HUES48 (cell line): ENCODE measurements at regions not wholly inside any gene's neighbourhood (a gene's known extent, or its start where the extent isn't known, plus 50 kb on each side); places are given as distances from the start of the nearest gene placed in this dataset.

Experiments used
- H3K27ac ChIP-seq: one replicate; pipeline ENCODE4 v1.7.0; 2013; ENCODE audit warnings: low read depth, low read length, inconsistent platforms
- H3K27me3 ChIP-seq: 2 replicates; pipeline ENCODE4 v1.6.1; 2013; ENCODE audit warnings: mild to moderate bottlenecking, low read length; ENCODE audit not compliant: control insufficient read depth, insufficient read depth
- H3K36me3 ChIP-seq: 2 replicates; pipeline ENCODE4 v1.6.1; 2013; ENCODE audit warnings: low read length; ENCODE audit not compliant: control insufficient read depth, insufficient read depth
- H3K4me1 ChIP-seq: 2 replicates; pipeline ENCODE4 v1.6.1; 2013; ENCODE audit warnings: mild to moderate bottlenecking, low read length; ENCODE audit not compliant: control insufficient read depth, insufficient read depth
- H3K4me3 ChIP-seq: 2 replicates; pipeline ENCODE4 v1.5.1; 2013; ENCODE audit warnings: mild to moderate bottlenecking, low read depth, low read length
- H3K9ac ChIP-seq: 2 replicates; pipeline ENCODE4 v1.6.1; 2013; ENCODE audit warnings: mild to moderate bottlenecking, low read depth, low read length, moderate library complexity
- H3K9me3 ChIP-seq: 2 replicates; pipeline ENCODE4 v1.6.1; 2013; ENCODE audit warnings: low read length; ENCODE audit not compliant: control insufficient read depth, insufficient read depth

- Histone ChIP-seq H3K4me3 (no peak overlapping the region), H3K4me1 (no peaks in the 10 kb centered on the region), H3K36me3 (no peaks in the 10 kb centered on the region), H3K9me3 (no peaks in the 10 kb centered on the region), H3K27ac (no peak overlapping the region), H3K27me3 (no peaks in the 10 kb centered on the region), H3K9ac (no peak overlapping the region)
Measured at GRCh38 chr10:120705309-120705708, 145.9 kb upstream of the WDR11 start.

GRCh38 chr10:120710076-120710475 lies 141.1 kb upstream of the WDR11 start:
- Histone ChIP-seq H3K9me3 (no peaks in the 10 kb centered on the region), H3K27ac (no peak overlapping the region), H3K4me3 (no peak overlapping the region), H3K4me1 (no peaks in the 10 kb centered on the region), H3K9ac (no peak overlapping the region), H3K27me3 (no peaks in the 10 kb centered on the region), H3K36me3 (no peaks in the 10 kb centered on the region)

- no peak overlapping the region for H3K9ac ChIP-seq
- no peak overlapping the region for H3K4me3 ChIP-seq
- peaks cover 12% of the 10 kb centered on the region; the same call in 1 of the 2 replicates for H3K4me1 ChIP-seq
- H3K27ac ChIP-seq = no peak overlapping the region
- no peaks in the 10 kb centered on the region for H3K27me3 ChIP-seq
- no peaks in the 10 kb centered on the region for H3K36me3 ChIP-seq
- H3K9me3 ChIP-seq = no peaks in the 10 kb centered on the region
Measured at GRCh38 chr10:120711860-120712259, 139.3 kb upstream of the WDR11 start.

- Histone ChIP-seq H3K27ac (no peak overlapping the region), H3K27me3 (no peaks in the 10 kb centered on the region), H3K4me3 (no peak overlapping the region), H3K9ac (no peak overlapping the region), H3K36me3 (no peaks in the 10 kb centered on the region), H3K9me3 (peaks cover 4% of the 10 kb centered on the region; the same call in 1 of the 2 replicates), H3K4me1 (peaks cover 13% of the 10 kb centered on the region; the same call in 1 of the 2 replicates)
Measured at GRCh38 chr10:120713573-120714205, 137.5 kb upstream of the WDR11 start.

- Histone ChIP-seq H3K4me1 (peaks cover 13% of the 10 kb centered on the region; the same call in 1 of the 2 replicates), H3K27ac (no peak overlapping the region), H3K36me3 (no peaks in the 10 kb centered on the region), H3K27me3 (no peaks in the 10 kb centered on the region), H3K9me3 (peaks cover 4% of the 10 kb centered on the region; the same call in 1 of the 2 replicates), H3K4me3 (no peak overlapping the region), H3K9ac (no peak overlapping the region)
Measured at GRCh38 chr10:120715171-120715570, 136.0 kb upstream of the WDR11 start.

GRCh38 chr10:120719333-120719732 lies 131.8 kb upstream of the WDR11 start:
- Histone ChIP-seq H3K4me3 (no peak overlapping the region), H3K4me1 (peaks cover 13% of the 10 kb centered on the region; the same call in 1 of the 2 replicates), H3K27ac (no peak overlapping the region), H3K9me3 (peaks cover 4% of the 10 kb centered on the region; the same call in 1 of the 2 replicates), H3K9ac (no peak overlapping the region), H3K36me3 (no peaks in the 10 kb centered on the region), H3K27me3 (no peaks in the 10 kb centered on the region)

- H3K9me3 ChIP-seq = no peaks in the 10 kb centered on the region
- no peak overlapping the region for H3K27ac ChIP-seq
- no peak overlapping the region for H3K4me3 ChIP-seq
- H3K4me1 ChIP-seq = no peaks in the 10 kb centered on the region
- H3K36me3 ChIP-seq = no peaks in the 10 kb centered on the region
- H3K27me3 ChIP-seq = no peaks in the 10 kb centered on the region
- no peak overlapping the region for H3K9ac ChIP-seq
Measured at GRCh38 chr10:120727001-120727400, 124.2 kb upstream of the WDR11 start.

GRCh38 chr10:120729547-120729946 lies 121.6 kb upstream of the WDR11 start:
- H3K4me1 ChIP-seq = no peaks in the 10 kb centered on the region
- no peak overlapping the region for H3K4me3 ChIP-seq
- no peaks in the 10 kb centered on the region for H3K9me3 ChIP-seq
- H3K9ac ChIP-seq = no peak overlapping the region
- no peak overlapping the region for H3K27ac ChIP-seq
- no peaks in the 10 kb centered on the region for H3K27me3 ChIP-seq
- H3K36me3 ChIP-seq = no peaks in the 10 kb centered on the region

- Histone ChIP-seq H3K27ac (no peak overlapping the region), H3K9ac (no peak overlapping the region), H3K27me3 (no peaks in the 10 kb centered on the region), H3K4me1 (no peaks in the 10 kb centered on the region), H3K9me3 (no peaks in the 10 kb centered on the region), H3K4me3 (no peak overlapping the region), H3K36me3 (no peaks in the 10 kb centered on the region)
Measured at GRCh38 chr10:120732067-120732466, 119.1 kb upstream of the WDR11 start.

GRCh38 chr10:120732643-120733313 lies 118.4 kb upstream of the WDR11 start:
- no peaks in the 10 kb centered on the region for H3K27me3 ChIP-seq
- H3K4me3 ChIP-seq = no peak overlapping the region
- no peak overlapping the region for H3K27ac ChIP-seq
- no peaks in the 10 kb centered on the region for H3K36me3 ChIP-seq
- no peak overlapping the region for H3K9ac ChIP-seq
- H3K9me3 ChIP-seq = no peaks in the 10 kb centered on the region
- no peaks in the 10 kb centered on the region for H3K4me1 ChIP-seq

- H3K9ac ChIP-seq = no peak overlapping the region
- H3K9me3 ChIP-seq = no peaks in the 10 kb centered on the region
- no peaks in the 10 kb centered on the region for H3K4me1 ChIP-seq
- no peak overlapping the region for H3K27ac ChIP-seq
- H3K36me3 ChIP-seq = no peaks in the 10 kb centered on the region
- no peaks in the 10 kb centered on the region for H3K27me3 ChIP-seq
- no peak overlapping the region for H3K4me3 ChIP-seq
Measured at GRCh38 chr10:120734483-120735078, 116.6 kb upstream of the WDR11 start.
